Activated CD4-positive, CD25-positive, alpha-beta regulatory T cell treated with anti-CD3 and anti-CD28 coated beads, Interleukin-2, amount 50 U/mL, for 72 hours (primary cell): ENCODE measurements at regions not wholly inside any gene's neighbourhood (a gene's known extent, or its start where the extent isn't known, plus 50 kb on each side); places are given as distances from the start of the nearest gene placed in this dataset.
"Not testable (repeated sequence)": the region's sequence is repeated elsewhere in the genome, so short reads cannot be mapped to it uniquely, and the experiment has no call there.

Source experiments
- DNase-seq: peaks from one replicate; pipeline ENCODE4 v3.0.0; 2021

DNA sequence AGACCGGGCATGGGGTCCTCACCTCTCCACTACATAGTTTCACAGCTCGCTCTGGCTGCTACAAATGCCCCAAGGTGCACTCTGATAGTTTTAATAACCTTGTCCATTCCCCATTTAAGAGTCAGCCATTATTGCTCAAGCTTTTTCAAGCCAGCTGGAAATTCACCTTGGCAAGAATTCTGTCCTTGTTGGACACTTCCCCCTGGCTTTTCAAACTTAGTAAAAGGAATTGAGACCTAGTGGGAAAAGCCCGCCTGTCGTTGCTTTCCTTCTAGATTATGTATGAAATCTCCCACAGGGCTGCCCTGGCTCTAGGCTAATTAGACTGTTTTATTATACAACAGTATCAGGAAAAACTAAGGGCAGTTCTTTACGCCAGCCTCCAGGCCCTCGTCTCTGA lies 293.7 kb upstream of the GADL1 start:
- no peak for DNase-seq

DNA sequence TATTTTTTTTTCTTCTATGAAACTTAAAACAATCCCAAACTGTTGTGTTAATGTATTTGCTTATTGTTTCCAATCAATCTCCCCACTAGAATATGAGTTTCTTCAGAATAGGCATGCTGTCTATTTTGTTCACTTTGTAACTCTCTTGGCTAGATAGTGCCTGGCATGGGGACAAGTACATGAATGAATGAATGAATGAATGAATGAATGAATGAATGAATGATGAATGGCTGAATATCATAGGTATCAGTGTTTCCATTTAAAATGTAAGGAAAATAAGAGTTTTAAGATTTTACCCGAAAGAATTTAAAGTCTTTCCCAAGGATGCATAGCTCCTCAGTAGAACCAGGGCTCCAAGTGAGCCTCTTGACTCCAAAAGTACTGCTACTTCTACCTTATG lies 294.9 kb upstream of the GADL1 start:
- DNase-seq, result no peak

DNA sequence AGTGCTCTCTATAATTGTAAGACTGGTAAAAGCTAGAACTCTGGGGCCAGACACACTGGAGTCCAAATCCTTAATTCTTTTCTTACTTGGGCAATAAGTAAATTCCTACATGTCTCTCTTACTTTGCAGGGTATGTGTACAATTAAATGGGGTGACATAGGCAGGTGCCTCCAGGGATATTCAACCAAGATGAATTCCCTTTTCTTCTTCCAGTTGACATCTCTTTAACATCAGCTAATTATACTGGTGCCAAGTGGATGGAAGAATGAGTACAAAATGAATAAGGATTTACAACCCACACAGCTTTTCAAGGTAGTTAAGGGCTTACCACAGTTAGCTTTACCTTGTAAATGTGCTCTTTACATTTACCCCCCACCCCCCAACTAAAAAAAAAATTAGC lies 295.5 kb upstream of the GADL1 start:
- no peak for DNase-seq

DNA sequence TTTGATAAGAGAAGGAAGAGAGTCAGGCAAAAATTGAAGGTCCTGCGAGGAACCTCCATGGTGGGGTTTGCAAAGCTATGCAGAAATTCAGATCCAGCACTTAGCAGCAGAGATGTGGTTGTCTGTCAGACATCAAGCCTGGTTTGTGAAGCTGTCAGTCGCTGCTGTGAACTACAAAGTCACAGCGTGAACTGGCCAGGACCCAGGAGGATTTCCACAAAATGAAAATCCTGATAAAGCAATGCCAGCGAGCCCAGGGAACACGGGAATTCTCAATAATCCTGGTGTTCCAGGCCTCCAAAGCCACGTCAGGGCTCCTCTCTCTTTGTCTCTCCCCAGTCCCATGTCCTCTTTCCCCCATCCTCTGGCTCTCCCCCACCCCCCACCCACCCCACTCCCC lies 296.9 kb upstream of the GADL1 start:
- DNase-seq, result no peak

DNA sequence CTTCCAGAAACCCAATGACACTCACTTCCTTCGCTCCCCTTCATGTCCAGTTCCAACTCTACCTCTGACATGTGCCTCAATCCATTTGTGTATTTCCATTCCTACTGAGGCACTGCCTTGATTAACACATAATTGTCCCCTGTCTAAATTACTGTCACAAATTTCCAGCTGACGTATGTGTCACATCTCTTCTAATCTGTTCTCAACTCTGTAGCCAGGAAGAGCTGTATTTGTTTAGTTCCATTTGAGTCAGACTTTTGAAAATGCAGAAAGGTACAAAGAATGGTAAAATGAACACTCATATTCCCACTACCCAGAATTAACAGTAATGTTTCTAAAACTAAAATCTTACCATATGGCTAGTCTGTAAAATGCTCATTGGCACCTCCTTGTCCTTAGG lies 299.0 kb upstream of the GADL1 start:
- no peak for DNase-seq

DNA sequence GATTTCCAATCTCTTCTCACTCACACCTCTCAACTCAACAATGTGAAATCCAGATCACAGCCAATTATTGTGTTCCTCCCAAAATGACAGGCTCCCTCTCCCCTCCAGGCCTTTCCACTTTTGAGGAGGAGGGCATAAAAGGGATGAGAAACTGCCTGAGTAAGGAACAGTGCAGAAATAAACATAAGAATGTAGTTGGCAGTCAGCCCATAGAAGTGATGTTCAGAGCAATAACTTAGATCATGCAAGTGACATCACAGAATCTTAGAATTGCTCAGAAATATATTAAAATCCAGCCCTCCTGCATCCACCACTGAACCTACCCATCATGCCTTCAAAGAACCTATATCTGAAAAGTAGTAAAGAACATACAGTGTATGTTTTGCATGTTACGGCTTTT lies 299.4 kb upstream of the GADL1 start:
- no peak for DNase-seq

DNA sequence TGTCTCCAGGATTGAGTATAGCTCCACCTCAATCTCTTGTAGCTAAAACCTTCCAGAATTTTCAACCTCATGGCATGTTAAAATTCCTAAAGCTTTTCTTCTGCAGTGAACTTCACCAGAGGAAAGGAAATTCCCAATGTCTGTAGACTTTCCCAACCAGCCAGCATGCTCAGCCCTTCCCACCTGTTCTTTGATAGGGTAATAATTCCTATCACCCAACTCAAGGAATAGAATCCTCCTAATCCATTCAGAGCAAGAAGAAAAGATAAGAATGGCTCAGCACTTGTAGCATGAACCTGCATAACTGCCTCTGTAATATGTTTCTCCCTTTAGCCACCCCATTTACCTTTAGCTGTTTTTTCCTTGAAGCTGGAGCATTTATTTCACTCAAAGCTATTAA lies 301.8 kb upstream of the GADL1 start:
- DNase-seq, result no peak

DNA sequence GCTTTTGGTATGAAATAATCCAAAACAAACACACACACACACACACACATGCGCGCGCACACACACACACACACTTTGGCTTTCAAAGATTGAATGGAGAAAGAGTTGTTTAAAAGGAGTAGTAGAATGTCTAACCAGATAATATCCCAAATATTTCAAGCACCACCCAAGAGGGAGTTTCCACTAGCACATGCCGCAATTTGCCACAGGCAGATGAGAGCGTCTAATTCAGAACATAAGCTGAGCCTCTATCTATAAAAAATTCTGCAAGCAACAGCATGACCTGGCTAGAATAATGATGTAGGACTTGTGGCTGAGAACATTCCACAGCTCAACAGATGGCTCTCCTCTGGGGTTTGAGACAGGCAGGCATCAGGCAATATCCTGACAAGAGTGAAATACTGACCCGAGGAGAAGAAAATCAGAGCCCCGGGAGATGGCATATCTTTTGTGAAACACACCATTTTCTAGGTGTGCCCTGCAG lies 302.5 kb upstream of the GADL1 start:
- DNase-seq, result no peak

DNA sequence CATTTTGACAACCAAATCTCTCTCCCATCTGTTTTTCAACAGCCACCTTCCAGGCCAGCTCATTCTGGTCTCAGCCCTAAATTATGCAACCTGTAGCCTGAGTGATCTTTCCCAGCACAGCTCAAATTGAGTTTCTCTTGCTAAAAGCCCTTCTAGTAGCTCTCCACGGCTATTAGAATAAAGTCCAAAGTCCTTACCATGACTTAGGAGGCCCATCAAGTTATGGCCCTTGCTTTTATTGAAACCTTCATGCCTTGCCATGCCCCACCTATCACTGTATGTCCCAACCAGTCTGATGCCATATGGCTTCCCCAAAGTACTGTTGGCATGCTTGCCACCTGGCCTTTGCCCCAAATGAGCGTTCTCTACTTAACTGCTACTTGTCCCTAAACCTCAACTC lies 303.5 kb upstream of the GADL1 start:
- DNase-seq, result no peak

DNA sequence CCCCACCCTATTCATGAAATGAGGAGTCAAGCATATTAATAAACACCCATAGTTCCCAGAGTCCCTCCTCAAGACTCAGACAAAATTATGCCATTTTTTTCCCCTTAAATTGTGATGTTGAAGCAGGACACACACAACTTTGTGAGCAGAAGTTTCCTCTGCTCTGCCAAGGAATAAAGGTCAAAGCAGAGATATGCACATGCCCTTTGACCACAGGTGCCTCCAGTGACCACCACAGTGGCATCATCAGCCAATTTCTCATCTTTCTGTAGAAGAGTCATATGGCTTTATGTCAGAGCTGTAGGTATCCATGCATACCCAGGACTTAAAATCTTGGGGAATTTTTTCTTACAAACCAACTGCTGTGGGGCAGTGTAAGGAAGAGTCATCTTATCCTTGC lies 304.4 kb upstream of the GADL1 start:
- no peak for DNase-seq

DNA sequence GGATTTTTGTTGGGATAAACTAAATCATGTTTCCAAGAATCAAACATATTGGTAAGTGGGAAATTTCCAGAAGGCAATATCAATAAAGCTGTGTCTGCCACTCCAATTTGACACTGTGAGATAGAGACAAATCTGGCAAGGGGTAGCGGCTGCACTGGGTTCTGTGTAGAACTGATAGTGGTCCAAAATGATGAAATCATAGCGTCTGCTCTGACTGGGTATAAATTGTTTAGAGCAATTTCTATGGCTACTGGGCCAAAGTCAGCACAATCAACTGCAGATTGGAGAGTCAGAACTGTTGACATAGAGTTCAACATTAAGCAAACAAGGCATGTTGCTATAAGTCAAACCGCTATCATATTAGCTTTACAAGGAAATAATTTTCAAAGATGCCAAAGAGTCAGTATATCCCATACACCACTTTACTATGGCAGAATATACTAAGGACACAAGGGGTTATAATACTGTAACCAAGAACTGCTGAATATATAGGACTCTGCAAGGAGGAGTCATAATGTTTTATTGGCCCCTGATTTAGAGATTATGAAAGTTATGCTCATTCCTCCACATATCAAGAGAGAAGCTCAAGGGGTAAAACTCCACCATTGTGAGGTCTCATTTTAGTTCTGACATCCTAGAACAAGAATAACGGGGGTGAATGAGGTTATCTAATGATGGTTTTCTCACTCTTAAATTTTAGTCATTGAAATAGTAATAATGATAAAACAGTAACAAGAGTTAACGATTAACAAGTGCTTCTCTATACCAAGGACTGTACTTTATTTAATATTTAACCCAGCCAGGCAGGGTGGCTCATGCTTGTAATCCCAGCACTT lies 309.7 kb upstream of the GADL1 start:
- DNase-seq, result no peak

DNA sequence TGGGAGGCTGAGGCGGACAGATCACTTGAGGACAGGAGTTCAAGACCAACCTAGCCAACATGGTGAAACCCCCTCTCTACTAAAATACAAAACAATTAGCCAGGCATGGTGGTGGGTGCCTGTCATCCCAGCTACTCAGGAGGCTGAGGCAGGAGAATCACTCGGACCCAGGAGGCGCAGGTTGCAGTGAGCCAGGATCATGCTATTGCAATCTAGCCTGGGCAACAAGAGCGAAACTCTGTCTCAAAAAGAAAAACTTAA lies 310.3 kb upstream of the GADL1 start:
- DNase-seq, result not testable (repeated sequence)

DNA sequence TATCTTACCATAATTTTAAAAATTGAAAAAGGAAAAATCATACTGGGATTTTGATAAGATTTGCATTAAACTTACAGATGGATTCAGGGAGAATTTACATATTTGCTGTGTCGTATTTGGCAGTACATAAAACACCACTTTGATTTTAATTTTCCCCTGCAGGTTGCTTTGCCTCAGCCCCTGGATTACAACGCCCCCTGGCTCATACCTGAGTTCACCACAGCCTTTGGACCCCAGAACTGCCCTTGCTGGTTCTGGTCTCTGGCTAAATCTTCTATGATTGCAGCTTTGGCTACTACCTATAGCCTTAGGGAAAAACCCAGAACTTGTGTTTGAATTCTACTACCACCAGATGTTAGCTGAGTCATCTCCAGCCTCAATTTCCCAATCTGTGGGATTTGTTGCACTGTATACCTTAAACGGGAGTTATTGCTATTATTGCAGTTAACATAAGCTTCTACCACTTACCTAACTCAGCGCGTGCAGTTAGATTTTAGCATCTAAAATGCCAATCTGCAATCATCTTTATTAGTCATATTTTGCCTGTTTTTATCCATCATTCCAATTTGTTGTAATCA lies 315.7 kb upstream of the GADL1 start:
- no peak for DNase-seq

DNA sequence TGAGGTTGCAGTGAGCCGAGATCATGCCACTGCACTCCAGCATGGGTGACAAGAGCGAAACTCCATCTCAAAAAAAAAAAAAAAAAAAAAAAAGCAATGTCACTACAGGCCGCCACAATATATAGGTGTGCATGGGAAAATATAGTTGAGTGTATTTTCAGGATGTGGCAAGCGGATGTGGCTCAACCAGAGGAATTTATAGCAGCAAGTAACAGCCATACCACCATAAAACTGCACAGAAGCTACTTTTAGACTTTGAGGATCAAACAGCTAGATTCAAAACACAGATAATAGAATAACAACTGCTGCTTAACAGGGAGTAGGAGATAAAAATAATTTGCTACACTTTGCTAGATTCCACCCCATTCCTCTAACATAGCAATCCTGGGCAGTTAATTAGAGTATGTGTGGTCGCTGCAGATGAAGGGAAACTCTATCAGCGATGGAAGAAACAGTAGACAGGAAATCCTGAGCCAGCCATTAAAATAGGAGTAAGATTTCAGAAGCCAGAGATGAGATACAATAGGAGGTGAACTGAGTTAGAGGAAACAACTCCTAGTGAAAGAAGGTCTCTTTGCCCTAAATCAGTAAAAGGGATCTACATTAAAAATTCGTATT lies 318.7 kb upstream of the STT3B start:
- no peak for DNase-seq

DNA sequence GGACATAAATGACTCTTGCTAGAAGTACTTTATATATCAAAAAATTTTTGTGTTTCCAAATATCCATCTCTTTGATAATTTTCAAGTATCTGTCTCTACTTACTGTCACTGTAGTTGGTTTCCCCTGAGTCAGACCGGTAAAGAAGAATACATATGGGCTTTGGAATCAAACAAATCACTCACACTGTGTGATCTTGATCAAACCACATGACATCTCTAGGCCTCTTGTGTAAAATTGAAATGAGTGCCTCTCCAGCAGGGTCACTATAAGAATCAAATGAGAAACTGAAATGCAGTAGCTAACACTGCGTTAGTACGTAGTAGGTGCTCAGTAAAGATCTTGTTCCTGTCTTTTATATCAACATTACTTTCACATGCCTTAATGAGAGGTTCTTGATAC lies 314.6 kb upstream of the STT3B start:
- no peak for DNase-seq

DNA sequence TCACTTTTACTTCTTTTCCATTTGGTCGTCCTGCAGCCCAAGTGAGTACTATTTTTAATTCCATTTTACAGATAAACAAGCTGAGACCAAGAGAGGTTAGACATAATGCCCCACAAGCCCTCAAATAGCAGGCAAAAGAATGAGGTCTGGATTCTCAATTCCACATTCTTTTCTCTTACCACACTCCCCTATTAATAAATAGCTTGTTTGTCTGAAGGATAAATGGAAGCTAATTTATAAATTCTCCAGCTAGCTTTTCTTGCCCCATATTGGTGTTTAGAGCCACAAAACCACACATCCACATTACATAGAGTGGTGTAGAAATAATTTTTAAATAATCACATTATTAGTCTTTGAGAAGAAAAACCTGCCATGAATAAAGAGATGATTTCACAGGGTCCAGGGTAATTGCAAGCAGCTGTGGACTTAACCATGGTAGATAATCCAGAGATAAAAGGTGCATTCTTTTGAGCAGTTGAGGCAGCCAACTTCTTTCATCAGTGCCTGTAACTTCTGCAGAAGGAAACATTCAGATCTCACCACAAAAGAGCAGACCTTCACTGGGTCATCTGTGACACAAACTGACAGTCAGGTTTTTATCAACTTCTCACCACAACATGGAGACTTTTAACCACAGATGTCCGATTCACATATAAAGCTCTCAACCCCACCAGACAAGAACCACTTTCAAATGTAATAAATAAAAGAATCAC lies 313.4 kb upstream of the STT3B start:
- DNase-seq, result no peak

DNA sequence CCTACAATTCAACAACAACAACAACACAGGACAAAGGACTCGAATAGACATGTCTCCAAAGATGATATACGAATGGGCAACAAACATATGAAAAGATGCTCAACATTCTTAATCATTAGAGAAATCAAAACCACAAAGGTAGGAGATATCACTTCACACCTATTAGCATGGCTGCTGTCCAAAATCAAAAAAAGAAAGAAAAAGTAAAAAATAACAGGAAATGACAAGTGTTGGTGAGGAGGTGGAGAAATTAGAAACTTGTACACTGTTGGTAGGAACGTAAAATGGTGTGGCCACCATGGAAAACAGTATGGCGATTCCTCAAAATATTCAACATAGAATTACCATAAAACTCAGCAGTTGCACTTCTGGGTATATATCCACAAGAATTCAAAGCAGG lies 312.3 kb upstream of the STT3B start:
- DNase-seq, result no peak

DNA sequence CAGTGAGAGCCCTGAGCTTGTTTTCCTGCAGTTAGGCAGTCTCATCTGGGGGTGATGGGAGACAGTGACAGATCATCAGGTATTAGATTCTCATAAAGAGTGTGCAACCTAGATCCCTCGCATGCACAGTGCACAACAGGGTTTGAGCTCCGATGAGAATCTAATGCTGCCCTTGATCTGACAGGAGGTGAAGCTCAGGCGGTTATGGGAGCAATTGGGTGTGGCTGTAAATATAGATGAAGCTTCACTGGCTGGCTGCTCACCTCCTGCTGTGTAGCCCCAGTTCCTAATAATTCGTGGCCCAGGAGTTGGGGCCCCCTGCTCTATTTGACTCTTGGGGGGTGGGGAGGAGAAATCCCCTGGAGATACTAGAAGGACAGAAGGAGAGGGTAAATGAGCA lies 309.4 kb upstream of the STT3B start:
- no peak for DNase-seq

DNA sequence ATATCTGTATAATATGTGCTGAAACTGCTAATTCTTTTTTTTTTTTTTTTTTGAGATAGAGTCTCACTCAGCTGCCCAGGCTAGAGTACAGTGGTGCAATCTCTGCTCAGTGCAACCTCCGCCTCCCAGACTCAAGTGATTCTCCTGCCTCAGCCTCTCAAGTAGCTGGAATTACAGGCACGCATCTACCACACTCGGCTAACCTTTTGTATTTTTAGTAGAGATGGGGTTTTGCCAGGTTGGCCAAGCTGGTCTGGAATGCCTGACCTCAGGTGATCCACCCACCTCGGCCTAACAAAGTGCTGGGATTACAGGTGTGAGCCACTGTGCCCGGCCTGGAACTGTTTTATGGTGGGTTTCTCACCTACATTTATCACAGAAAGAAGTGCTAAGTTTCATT lies 307.8 kb upstream of the STT3B start:
- DNase-seq, result no peak

DNA sequence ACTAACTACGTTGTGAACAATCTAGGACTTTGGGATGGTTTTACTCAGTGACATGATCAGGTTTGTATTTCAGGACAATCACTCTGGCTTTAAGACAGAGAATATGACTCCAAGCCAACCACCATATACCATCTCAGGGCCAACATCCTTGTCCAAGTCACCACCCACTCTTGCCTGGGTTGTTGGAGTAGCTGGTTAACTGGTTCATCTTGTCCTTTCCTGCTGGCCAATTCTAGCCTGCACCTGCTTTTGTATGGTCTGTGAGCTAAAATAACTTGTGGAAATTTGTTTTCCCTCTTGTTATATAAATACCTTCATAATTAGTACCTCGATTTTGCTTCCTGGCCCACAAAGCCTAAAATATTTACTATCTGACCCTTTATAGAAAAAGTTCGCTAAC lies 306.8 kb upstream of the STT3B start:
- DNase-seq, result no peak

DNA sequence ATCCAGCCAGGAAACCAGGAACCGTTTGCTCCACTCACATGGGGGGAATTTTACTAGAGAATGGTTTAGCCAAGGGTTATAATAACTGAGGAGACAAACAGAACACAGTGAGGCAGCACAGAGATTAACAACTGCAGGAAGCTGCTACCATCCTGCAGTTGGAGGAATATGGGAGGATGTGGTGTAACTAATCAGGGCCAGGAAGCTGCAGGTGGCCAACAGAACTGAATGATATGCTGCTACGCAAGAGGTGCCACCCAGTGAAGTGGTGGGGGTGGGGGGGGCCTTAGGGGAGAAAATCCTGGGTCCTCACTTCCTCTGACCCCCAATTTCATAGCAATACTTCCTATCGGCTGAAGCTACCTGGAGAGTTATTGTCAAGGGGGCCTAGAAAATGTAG lies 306.4 kb upstream of the STT3B start:
- no peak for DNase-seq

DNA sequence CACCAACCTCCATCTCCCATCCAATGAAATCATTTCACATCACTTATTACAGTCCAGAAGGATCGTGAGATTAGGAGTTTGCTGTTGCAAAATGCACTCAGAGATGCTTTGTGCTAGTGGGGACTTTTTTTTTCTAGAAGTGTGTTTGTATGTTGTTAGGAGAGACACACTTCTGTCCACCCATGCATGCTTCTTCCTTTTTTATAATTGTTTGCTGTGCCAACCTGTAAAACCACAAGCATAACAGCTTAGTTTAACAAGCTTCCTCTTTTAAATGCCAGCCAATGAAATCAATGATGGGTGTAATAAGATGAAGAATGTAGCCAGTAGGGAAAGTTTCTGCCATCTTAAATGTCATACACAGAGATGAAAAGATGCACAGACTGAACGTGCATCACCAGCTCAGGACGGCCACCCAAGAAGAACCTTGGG lies 305.6 kb upstream of the STT3B start:
- no peak for DNase-seq

DNA sequence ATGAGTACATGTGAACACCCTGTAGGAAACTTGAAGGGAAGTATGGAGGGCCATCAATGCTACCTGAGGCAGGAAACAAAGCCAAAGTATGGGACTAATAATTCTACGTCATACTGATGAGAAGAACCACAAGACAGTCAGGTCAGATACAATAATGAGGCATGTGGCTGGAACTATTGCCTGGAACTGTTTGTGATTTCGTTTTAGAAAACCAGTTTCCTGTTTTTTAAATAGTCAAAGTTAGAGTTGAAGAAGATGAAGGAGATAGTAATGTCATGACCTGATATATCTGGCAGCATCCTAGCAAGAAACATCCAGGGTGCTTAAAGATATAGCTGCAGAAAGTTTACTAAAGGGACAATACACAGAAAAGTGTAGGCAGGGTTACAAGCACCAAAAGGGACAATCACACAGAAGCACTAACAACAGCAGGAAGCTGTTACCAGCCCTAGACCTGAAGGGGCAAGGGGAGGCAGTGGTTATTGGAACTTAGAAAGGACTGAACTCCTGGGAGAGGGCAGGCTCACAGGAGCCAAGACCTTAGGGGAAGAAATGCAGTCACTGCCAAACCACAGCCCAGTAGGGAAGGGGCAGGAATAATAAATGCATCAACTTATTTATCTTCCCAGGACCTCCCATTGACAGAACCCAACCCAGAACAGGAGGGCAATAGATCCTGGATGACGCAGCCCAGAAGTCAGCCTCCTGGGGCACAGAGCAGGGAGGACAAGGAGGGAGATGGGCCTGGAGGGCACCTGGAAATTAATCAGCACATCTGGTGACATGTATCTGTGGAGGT lies 302.1 kb upstream of the STT3B start:
- DNase-seq, result no peak
